ENCODE measurements at regions not wholly inside any gene's neighbourhood (a gene's known extent, or its start where the extent isn't known, plus 50 kb on each side); places are given as distances from the start of the nearest gene placed in this dataset.
A peak's percentile ranks its signal among the peaks of the same experiment; 100 is the strongest.

- Histone ChIP-seq H3K4me3 (ENCODE audit: low read depth, low read length, poor library complexity, severe bottlenecking) (peak overlapping the region; percentile 22), H3K79me2 (ENCODE audit: insufficient read depth, low read length) (no peaks in the 10 kb centered on the region), H3K27me3 (ENCODE audit: insufficient read depth, low read length) (no peaks in the 10 kb centered on the region), H2AFZ (ENCODE audit: low read length) (no peak overlapping the region), H3K9me2 (ENCODE audit: low read depth, low read length) (no peaks in the 10 kb centered on the region), H3K9me3 (ENCODE audit: low read length) (no peaks in the 10 kb centered on the region), H3K9ac (ENCODE audit: low read length) (peak overlapping the region; percentile 61), H3F3A (ENCODE audit: insufficient read depth, low read length) (peaks cover 12% of the 10 kb centered on the region), H3K36me3 (ENCODE audit: insufficient read depth, low read length) (no peaks in the 10 kb centered on the region), H3K4me2 (ENCODE audit: low read length) (peak overlapping the region; percentile 56), H4K20me1 (ENCODE audit: insufficient read depth, low read length) (no peaks in the 10 kb centered on the region), H3K4me1 (ENCODE audit: insufficient read depth, low read length, severe bottlenecking) (peaks cover 74% of the 10 kb centered on the region), H3K27ac (ENCODE audit: low read depth, low read length, poor library complexity, severe bottlenecking) (peak overlapping the region; percentile 95)
- no peak for TF ChIP-seq CTCF (IDR thresholded peaks at IDR 0.05; ENCODE audit: low read length)
- TF ChIP-seq EZH2 (IDR thresholded peaks at IDR 0.05; ENCODE audit: borderline replicate concordance, low read length): no peak
Measured at GRCh38 chr1:234963904-234964702, 164.5 kb downstream of the TOMM20 start.

- Histone ChIP-seq H2AFZ (ENCODE audit: low read length) (0 out of 2 replicates have a peak overlapping the region, but pooled peaks have one; percentile 0), H3K79me2 (ENCODE audit: insufficient read depth, low read length) (no peaks in the 10 kb centered on the region), H3K4me2 (ENCODE audit: low read length) (peak overlapping the region; percentile 56), H3K27me3 (ENCODE audit: insufficient read depth, low read length) (no peaks in the 10 kb centered on the region), H3K9me3 (ENCODE audit: low read length) (no peaks in the 10 kb centered on the region), H3K9me2 (ENCODE audit: low read depth, low read length) (no peaks in the 10 kb centered on the region), H4K20me1 (ENCODE audit: insufficient read depth, low read length) (no peaks in the 10 kb centered on the region), H3K27ac (ENCODE audit: low read depth, low read length, poor library complexity, severe bottlenecking) (peak overlapping the region; percentile 95), H3K4me1 (ENCODE audit: insufficient read depth, low read length, severe bottlenecking) (peaks cover 74% of the 10 kb centered on the region), H3K36me3 (ENCODE audit: insufficient read depth, low read length) (no peaks in the 10 kb centered on the region), H3F3A (ENCODE audit: insufficient read depth, low read length) (peaks cover 12% of the 10 kb centered on the region), H3K4me3 (ENCODE audit: low read depth, low read length, poor library complexity, severe bottlenecking) (peak overlapping the region; percentile 22), H3K9ac (ENCODE audit: low read length) (peak overlapping the region; percentile 70)
- TF ChIP-seq EZH2 (IDR thresholded peaks at IDR 0.05; ENCODE audit: borderline replicate concordance, low read length) (no peak), CTCF (IDR thresholded peaks at IDR 0.05; ENCODE audit: low read length) (no peak)
Measured at GRCh38 chr1:234963180-234963903, 165.3 kb downstream of the TOMM20 start.

GRCh38 chr1:234962340-234962989 lies 166.2 kb downstream of the TOMM20 start:
- Histone ChIP-seq H3K27me3 (ENCODE audit: insufficient read depth, low read length) (no peaks in the 10 kb centered on the region), H3K9me2 (ENCODE audit: low read depth, low read length) (no peaks in the 10 kb centered on the region), H3K4me3 (ENCODE audit: low read depth, low read length, poor library complexity, severe bottlenecking) (peak overlapping the region; percentile 22), H3F3A (ENCODE audit: insufficient read depth, low read length) (peaks cover 12% of the 10 kb centered on the region), H3K36me3 (ENCODE audit: insufficient read depth, low read length) (no peaks in the 10 kb centered on the region), H4K20me1 (ENCODE audit: insufficient read depth, low read length) (no peaks in the 10 kb centered on the region), H3K79me2 (ENCODE audit: insufficient read depth, low read length) (no peaks in the 10 kb centered on the region), H2AFZ (ENCODE audit: low read length) (no peak overlapping the region), H3K9ac (ENCODE audit: low read length) (peak overlapping the region; percentile 70), H3K4me2 (ENCODE audit: low read length) (peak overlapping the region; percentile 56), H3K27ac (ENCODE audit: low read depth, low read length, poor library complexity, severe bottlenecking) (peak overlapping the region; percentile 95), H3K9me3 (ENCODE audit: low read length) (no peaks in the 10 kb centered on the region), H3K4me1 (ENCODE audit: insufficient read depth, low read length, severe bottlenecking) (peaks cover 81% of the 10 kb centered on the region)
- no peak for TF ChIP-seq EZH2 (IDR thresholded peaks at IDR 0.05; ENCODE audit: borderline replicate concordance, low read length)
- no peak for TF ChIP-seq CTCF (IDR thresholded peaks at IDR 0.05; ENCODE audit: low read length)
